ENCODE measurements at regions not wholly inside any gene's neighbourhood (a gene's known extent, or its start where the extent isn't known, plus 50 kb on each side); places are given as distances from the start of the nearest gene placed in this dataset.

GRCh38 chr19:28988066-28988465 is 224.9 kb downstream of the UQCRFS1 start:
- peaks cover 71% of the 10 kb centered on the region for H3K27me3 ChIP-seq (ENCODE audit: low read depth)
- H3K9me3 ChIP-seq (replicated peaks), result peaks cover 6% of the 10 kb centered on the region
- no peaks in the 10 kb centered on the region for H3K4me1 ChIP-seq
- no peak overlapping the region for H3K27ac ChIP-seq (replicated peaks)
- no peak for DNase-seq
- no peak overlapping the region for H3K4me3 ChIP-seq
- TF ChIP-seq CTCF (IDR thresholded peaks at IDR 0.05; ENCODE audit: borderline replicate concordance), result no peak
- no peaks in the 10 kb centered on the region for H3K36me3 ChIP-seq
- intact Hi-C loops (cut with micrococcal nuclease), result no loop called here

GRCh38 chr19:28987177-28987576 is 225.8 kb downstream of the UQCRFS1 start:
- Histone ChIP-seq H3K4me3 (no peak overlapping the region), H3K27ac (replicated peaks) (no peak overlapping the region), H3K4me1 (no peaks in the 10 kb centered on the region), H3K36me3 (no peaks in the 10 kb centered on the region), H3K27me3 (ENCODE audit: low read depth) (peaks cover 70% of the 10 kb centered on the region), H3K9me3 (replicated peaks) (no peaks in the 10 kb centered on the region)
- intact Hi-C loops (cut with micrococcal nuclease), result no loop called here
- DNase-seq, result no peak
- TF ChIP-seq CTCF (IDR thresholded peaks at IDR 0.05; ENCODE audit: borderline replicate concordance), result no peak

GRCh38 chr19:28985201-28985600 is 227.8 kb downstream of the UQCRFS1 start:
- Histone ChIP-seq H3K9me3 (replicated peaks) (no peaks in the 10 kb centered on the region), H3K4me1 (no peaks in the 10 kb centered on the region), H3K4me3 (no peak overlapping the region), H3K36me3 (no peaks in the 10 kb centered on the region), H3K27me3 (ENCODE audit: low read depth) (peaks cover 72% of the 10 kb centered on the region), H3K27ac (replicated peaks) (no peak overlapping the region)
- TF ChIP-seq CTCF (IDR thresholded peaks at IDR 0.05; ENCODE audit: borderline replicate concordance), result no peak
- DNase-seq, result no peak
- intact Hi-C loops (cut with micrococcal nuclease), result no loop called here

GRCh38 chr19:28984315-28984714 is 228.6 kb downstream of the UQCRFS1 start:
- no peak for DNase-seq
- H3K27me3 ChIP-seq (ENCODE audit: low read depth), result peaks cover 68% of the 10 kb centered on the region
- no peaks in the 10 kb centered on the region for H3K9me3 ChIP-seq (replicated peaks)
- H3K4me3 ChIP-seq, result no peak overlapping the region
- H3K27ac ChIP-seq (replicated peaks), result no peak overlapping the region
- no peak for TF ChIP-seq CTCF (IDR thresholded peaks at IDR 0.05; ENCODE audit: borderline replicate concordance)
- intact Hi-C loops (cut with micrococcal nuclease), result no loop called here
- H3K36me3 ChIP-seq, result no peaks in the 10 kb centered on the region
- no peaks in the 10 kb centered on the region for H3K4me1 ChIP-seq

GRCh38 chr19:28983430-28983829 is 229.5 kb downstream of the UQCRFS1 start:
- Histone ChIP-seq H3K4me3 (no peak overlapping the region), H3K4me1 (no peaks in the 10 kb centered on the region), H3K36me3 (no peaks in the 10 kb centered on the region), H3K27ac (replicated peaks) (no peak overlapping the region), H3K27me3 (ENCODE audit: low read depth) (peaks cover 59% of the 10 kb centered on the region), H3K9me3 (replicated peaks) (no peaks in the 10 kb centered on the region)
- no peak for DNase-seq
- intact Hi-C loops (cut with micrococcal nuclease), result no loop called here
- TF ChIP-seq CTCF (IDR thresholded peaks at IDR 0.05; ENCODE audit: borderline replicate concordance), result no peak

- H3K36me3 ChIP-seq, result no peaks in the 10 kb centered on the region
- H3K9me3 ChIP-seq (replicated peaks), result no peaks in the 10 kb centered on the region
- TF ChIP-seq CTCF (IDR thresholded peaks at IDR 0.05; ENCODE audit: borderline replicate concordance), result no peak
- no peak overlapping the region for H3K4me3 ChIP-seq
- peaks cover 47% of the 10 kb centered on the region for H3K27me3 ChIP-seq (ENCODE audit: low read depth)
- no peak for DNase-seq
- no peaks in the 10 kb centered on the region for H3K4me1 ChIP-seq
- intact Hi-C loops (cut with micrococcal nuclease), result no loop called here
- no peak overlapping the region for H3K27ac ChIP-seq (replicated peaks)
Observed at GRCh38 chr19:28981994-28982393, 231.0 kb downstream of the UQCRFS1 start.

Data from left ventricle myocardium inferior (tissue), 1 donor.